Lower leg skin (tissue), 4 donors: ENCODE measurements at regions not wholly inside any gene's neighbourhood (a gene's known extent, or its start where the extent isn't known, plus 50 kb on each side); places are given as distances from the start of the nearest gene placed in this dataset.

Source experiments
- DNase-seq, 2 donors: peaks; one replicate each; pipeline ENCODE4 v3.0.0-alpha.2; 2019; ENCODE audit warnings: low spot score in 2 of 2
- H3K4me3 ChIP-seq: fragments of 200-600 bp; sonication (generic); 2 replicates; pipeline ENCODE4 v1.5.1; 2017; ENCODE audit warnings: mild to moderate bottlenecking, low read depth; ENCODE audit not compliant: poor library complexity, severe bottlenecking
- POLR2A ChIP-seq, 2 donors: fragments of 450-650 bp; IDR thresholded peaks; one replicate each; pipeline ENCODE4 v1.6.1; 2016 to 2017; ENCODE audit warnings: antibody characterized with exemption in 2 of 2, mild to moderate bottlenecking in 1 of 2, moderate library complexity in 1 of 2
- WGBS, 2 donors: methylation state at CpG; one replicate each; pipeline ENCODE4 v1.1.5; 2018; 5-methylcytosine and 5-hydroxymethylcytosine counted together
- intact Hi-C: fragments of 100-400 bp; cut with DNase I; formaldehyde crosslinking; loops from one replicate; pipeline ENCODE4 v1.15.0; 2023; ENCODE audit warnings: low total_unique reads
- TF ChIP-seq, protein P1 (sequence below), 3 donors: fragments of 450-650 bp; IDR thresholded peaks; one replicate each; pipeline ENCODE4 v1.5.1; 2016; ENCODE audit warnings: antibody characterized with exemption in 3 of 3, mild to moderate bottlenecking in 3 of 3, moderate library complexity in 2 of 3

GRCh38 chr10:59578741-59579140 is 130.9 kb downstream of the SLC16A9 start:
- intact Hi-C loops: no loop called here
- no peak overlapping the region for H3K4me3 ChIP-seq
- TF ChIP-seq, protein P1, sequence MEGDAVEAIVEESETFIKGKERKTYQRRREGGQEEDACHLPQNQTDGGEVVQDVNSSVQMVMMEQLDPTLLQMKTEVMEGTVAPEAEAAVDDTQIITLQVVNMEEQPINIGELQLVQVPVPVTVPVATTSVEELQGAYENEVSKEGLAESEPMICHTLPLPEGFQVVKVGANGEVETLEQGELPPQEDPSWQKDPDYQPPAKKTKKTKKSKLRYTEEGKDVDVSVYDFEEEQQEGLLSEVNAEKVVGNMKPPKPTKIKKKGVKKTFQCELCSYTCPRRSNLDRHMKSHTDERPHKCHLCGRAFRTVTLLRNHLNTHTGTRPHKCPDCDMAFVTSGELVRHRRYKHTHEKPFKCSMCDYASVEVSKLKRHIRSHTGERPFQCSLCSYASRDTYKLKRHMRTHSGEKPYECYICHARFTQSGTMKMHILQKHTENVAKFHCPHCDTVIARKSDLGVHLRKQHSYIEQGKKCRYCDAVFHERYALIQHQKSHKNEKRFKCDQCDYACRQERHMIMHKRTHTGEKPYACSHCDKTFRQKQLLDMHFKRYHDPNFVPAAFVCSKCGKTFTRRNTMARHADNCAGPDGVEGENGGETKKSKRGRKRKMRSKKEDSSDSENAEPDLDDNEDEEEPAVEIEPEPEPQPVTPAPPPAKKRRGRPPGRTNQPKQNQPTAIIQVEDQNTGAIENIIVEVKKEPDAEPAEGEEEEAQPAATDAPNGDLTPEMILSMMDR (IDR thresholded peaks at IDR 0.05): no peak
- no peak for TF ChIP-seq POLR2A (IDR thresholded peaks at IDR 0.05)
- 93 to 95% methylated on average over 4 of the region's 4 CpGs for WGBS, 2 donors
- DNase-seq: no peak

- no peak for DNase-seq
- no peak for TF ChIP-seq POLR2A (IDR thresholded peaks at IDR 0.05)
- TF ChIP-seq, protein P1 (IDR thresholded peaks at IDR 0.05): no peak
- H3K4me3 ChIP-seq: no peak overlapping the region
- whole genome bisulfite sequencing, 2 donors: 83 to 89% methylated on average over 2 of the region's 2 CpGs
- intact Hi-C loops: no loop called here
Observed at GRCh38 chr10:59577984-59578383, 131.7 kb downstream of the SLC16A9 start.

GRCh38 chr10:59575269-59575668 is 134.4 kb downstream of the SLC16A9 start:
- H3K4me3 ChIP-seq: no peak overlapping the region
- DNase-seq: no peak
- intact Hi-C loops: no loop called here
- TF ChIP-seq POLR2A (IDR thresholded peaks at IDR 0.05): no peak
- TF ChIP-seq, protein P1 (IDR thresholded peaks at IDR 0.05): no peak

- TF ChIP-seq, protein P1 (IDR thresholded peaks at IDR 0.05): no peak
- TF ChIP-seq POLR2A (IDR thresholded peaks at IDR 0.05): no peak
- no peak overlapping the region for H3K4me3 ChIP-seq
- WGBS, 2 donors: 54 to 65% methylated on average over 1 of the region's 1 CpG
- intact Hi-C loops: no loop called here
- no peak for DNase-seq
Observed at GRCh38 chr10:59563531-59563930, 146.1 kb downstream of the SLC16A9 start.

DNA sequence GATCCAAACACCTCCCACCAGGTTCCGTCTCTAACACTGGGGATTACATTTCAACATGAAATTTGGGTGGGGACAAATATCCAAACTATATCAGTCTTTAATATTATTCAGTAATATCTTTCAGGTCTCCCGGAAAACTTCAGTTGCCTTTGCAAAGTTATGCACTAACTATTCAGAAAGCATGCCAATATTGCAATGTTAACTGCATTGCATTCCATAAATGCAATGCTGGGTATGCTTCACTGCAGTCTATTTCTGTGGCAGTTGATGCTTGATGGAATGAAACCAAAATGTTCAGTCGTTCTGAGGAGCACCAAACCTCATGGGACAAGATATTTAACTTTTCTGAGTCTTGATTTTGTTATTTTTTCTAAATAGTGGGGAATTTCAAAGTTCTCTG is 147.5 kb downstream of the SLC16A9 start:
- intact Hi-C loops: no loop called here
- TF ChIP-seq, protein P1 (IDR thresholded peaks at IDR 0.05): no peak
- TF ChIP-seq POLR2A (IDR thresholded peaks at IDR 0.05): no peak
- 51 to 73% methylated on average over 3 of the region's 3 CpGs for WGBS, 2 donors
- H3K4me3 ChIP-seq: no peak overlapping the region
- DNase-seq: no peak

DNA sequence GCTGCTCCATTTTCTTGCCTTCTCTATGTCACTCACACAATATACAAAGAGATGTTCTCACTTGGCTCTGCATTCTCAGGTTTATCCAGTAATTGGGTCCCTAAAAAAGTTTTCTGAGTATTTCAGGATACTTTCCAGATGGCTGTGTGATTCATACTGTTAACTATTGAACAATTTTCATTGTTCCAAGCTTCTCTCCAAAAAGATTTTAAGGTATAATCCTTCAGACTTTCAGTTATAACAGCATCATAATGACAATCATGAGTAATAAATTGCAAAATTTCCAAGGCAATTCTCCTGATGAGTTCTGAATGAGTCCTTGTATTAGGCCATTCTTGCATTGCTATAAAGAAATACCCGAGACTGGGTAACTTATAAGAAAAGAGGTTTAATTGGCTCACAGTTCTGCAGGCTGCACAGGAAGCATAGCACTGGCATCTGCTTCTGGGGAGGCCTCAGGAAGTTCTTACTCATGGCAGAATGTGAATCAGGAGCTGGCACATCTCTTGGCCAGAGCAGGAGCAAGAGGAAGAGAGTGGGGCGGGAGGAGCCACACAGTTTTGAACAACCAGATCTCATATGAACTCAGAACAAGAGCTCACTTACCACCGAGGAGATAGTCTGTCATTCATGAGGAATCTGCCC is 148.1 kb downstream of the SLC16A9 start:
- intact Hi-C loops: no loop called here
- WGBS, 2 donors: 47 to 62% methylated on average over 3 of the region's 3 CpGs
- TF ChIP-seq, protein P1 (IDR thresholded peaks at IDR 0.05): no peak
- TF ChIP-seq POLR2A (IDR thresholded peaks at IDR 0.05): no peak
- H3K4me3 ChIP-seq: no peak overlapping the region
- no peak for DNase-seq
